ENCODE measurements at regions not wholly inside any gene's neighbourhood (a gene's known extent, or its start where the extent isn't known, plus 50 kb on each side); places are given as distances from the start of the nearest gene placed in this dataset.

- Mint-ChIP-seq H3K27me3 (ENCODE audit: low read depth) (peaks cover 14% of the 10 kb centered on the region), H3K9me3 (no peaks in the 10 kb centered on the region), H3K27ac (no peak overlapping the region), H3K4me3 (no peak overlapping the region), H3K36me3 (ENCODE audit: low read depth) (no peaks in the 10 kb centered on the region), H3K4me1 (peaks cover 9% of the 10 kb centered on the region)
- no peak for TF ChIP-seq CTCF (IDR thresholded peaks at IDR 0.05; ENCODE audit: unreplicated experiment in 3 of 3)
Observed at GRCh38 chr6:87767478-87767877, 65.4 kb upstream of the AKIRIN2 start.

GRCh38 chr6:87766211-87766610, 64.2 kb upstream of the AKIRIN2 start:
- peaks cover 8% of the 10 kb centered on the region for H3K4me1 Mint-ChIP-seq
- H3K27me3 Mint-ChIP-seq (ENCODE audit: low read depth) = peaks cover 15% of the 10 kb centered on the region
- no peaks in the 10 kb centered on the region for H3K9me3 Mint-ChIP-seq
- TF ChIP-seq CTCF (IDR thresholded peaks at IDR 0.05; ENCODE audit: unreplicated experiment in 3 of 3) = no peak
- no peak overlapping the region for H3K4me3 Mint-ChIP-seq
- H3K27ac Mint-ChIP-seq = peak overlapping the region; percentile 2 to 26 (median 10)
- no peaks in the 10 kb centered on the region for H3K36me3 Mint-ChIP-seq (ENCODE audit: low read depth)

- Mint-ChIP-seq H3K4me1 (peaks cover 13% of the 10 kb centered on the region), H3K27ac (peak overlapping the region in 1 of 3 experiments; percentile 44), H3K9me3 (no peaks in the 10 kb centered on the region), H3K4me3 (no peak overlapping the region), H3K36me3 (ENCODE audit: low read depth) (no peaks in the 10 kb centered on the region), H3K27me3 (ENCODE audit: low read depth) (peaks cover 12% of the 10 kb centered on the region)
- TF ChIP-seq CTCF (IDR thresholded peaks at IDR 0.05; ENCODE audit: unreplicated experiment in 3 of 3) = no peak
Observed at GRCh38 chr6:87763901-87764300, 61.9 kb upstream of the AKIRIN2 start.

- no peaks in the 10 kb centered on the region for H3K9me3 Mint-ChIP-seq
- no peak overlapping the region for H3K27ac Mint-ChIP-seq
- H3K27me3 Mint-ChIP-seq (ENCODE audit: low read depth) = peaks cover 12% of the 10 kb centered on the region
- peaks cover 13% of the 10 kb centered on the region for H3K4me1 Mint-ChIP-seq
- no peak overlapping the region for H3K4me3 Mint-ChIP-seq
- no peak for TF ChIP-seq CTCF (IDR thresholded peaks at IDR 0.05; ENCODE audit: unreplicated experiment in 3 of 3)
- no peaks in the 10 kb centered on the region for H3K36me3 Mint-ChIP-seq (ENCODE audit: low read depth)
Observed at GRCh38 chr6:87763276-87763675, 61.2 kb upstream of the AKIRIN2 start.

- no peak for TF ChIP-seq CTCF (IDR thresholded peaks at IDR 0.05; ENCODE audit: unreplicated experiment in 3 of 3)
- H3K4me1 Mint-ChIP-seq = peaks cover 13% of the 10 kb centered on the region
- no peak overlapping the region for H3K27ac Mint-ChIP-seq
- no peak overlapping the region for H3K4me3 Mint-ChIP-seq
- peaks cover 12% of the 10 kb centered on the region for H3K27me3 Mint-ChIP-seq (ENCODE audit: low read depth)
- no peaks in the 10 kb centered on the region for H3K36me3 Mint-ChIP-seq (ENCODE audit: low read depth)
- H3K9me3 Mint-ChIP-seq = no peaks in the 10 kb centered on the region
Observed at GRCh38 chr6:87762116-87762515, 60.1 kb upstream of the AKIRIN2 start.

- Mint-ChIP-seq H3K4me3 (no peak overlapping the region), H3K27ac (no peak overlapping the region), H3K36me3 (ENCODE audit: low read depth) (no peaks in the 10 kb centered on the region), H3K9me3 (peaks cover 3% of the 10 kb centered on the region), H3K27me3 (ENCODE audit: low read depth) (peaks cover 11% of the 10 kb centered on the region), H3K4me1 (peaks cover 24% of the 10 kb centered on the region)
- TF ChIP-seq CTCF (IDR thresholded peaks at IDR 0.05; ENCODE audit: unreplicated experiment in 3 of 3) = no peak
Observed at GRCh38 chr6:87757792-87758191, 55.8 kb upstream of the AKIRIN2 start.
